Neural crest cell (in vitro differentiated cells): ENCODE measurements at regions not wholly inside any gene's neighbourhood (a gene's known extent, or its start where the extent isn't known, plus 50 kb on each side); places are given as distances from the start of the nearest gene placed in this dataset.
A peak's percentile ranks its signal among the peaks of the same experiment; 100 is the strongest.
"Not testable (repeated sequence)": the region's sequence is repeated elsewhere in the genome, so short reads cannot be mapped to it uniquely, and the experiment has no call there.

ENCODE experiments used
- DNase-seq: peaks from one replicate; pipeline ENCODE4 v3.0.0; 2021; ENCODE audit warnings: low read depth, mixed read lengths, low spot score
- H3K27ac Mint-ChIP-seq: one replicate; pipeline ENCODE4 v1.8.0; 2021; ENCODE audit warnings: mild to moderate bottlenecking, mixed read lengths; ENCODE audit not compliant: unreplicated experiment
- H3K27me3 Mint-ChIP-seq: 2 replicates; pipeline ENCODE4 v1.8.0; 2021; ENCODE audit warnings: low read depth, mild to moderate bottlenecking, mixed read lengths
- H3K36me3 Mint-ChIP-seq: 2 replicates; pipeline ENCODE4 v1.8.0; 2021; ENCODE audit warnings: low read depth, mild to moderate bottlenecking, mixed read lengths
- H3K4me1 Mint-ChIP-seq: 2 replicates; pipeline ENCODE4 v1.8.0; 2021; ENCODE audit warnings: mixed read lengths
- H3K4me3 Mint-ChIP-seq: one replicate; pipeline ENCODE4 v1.8.0; 2021; ENCODE audit warnings: mild to moderate bottlenecking, mixed read lengths
- H3K9me3 Mint-ChIP-seq: 2 replicates; pipeline ENCODE4 v1.8.0; 2021; ENCODE audit warnings: mixed read lengths
- TF ChIP-seq, protein P1 (sequence below): fragments of 200-600 bp; sonication (generic); conservative IDR thresholded peaks from 2 replicates; pipeline ENCODE4 v1.5.0; 2021; ENCODE audit warnings: antibody characterized with exemption, mild to moderate bottlenecking

DNA sequence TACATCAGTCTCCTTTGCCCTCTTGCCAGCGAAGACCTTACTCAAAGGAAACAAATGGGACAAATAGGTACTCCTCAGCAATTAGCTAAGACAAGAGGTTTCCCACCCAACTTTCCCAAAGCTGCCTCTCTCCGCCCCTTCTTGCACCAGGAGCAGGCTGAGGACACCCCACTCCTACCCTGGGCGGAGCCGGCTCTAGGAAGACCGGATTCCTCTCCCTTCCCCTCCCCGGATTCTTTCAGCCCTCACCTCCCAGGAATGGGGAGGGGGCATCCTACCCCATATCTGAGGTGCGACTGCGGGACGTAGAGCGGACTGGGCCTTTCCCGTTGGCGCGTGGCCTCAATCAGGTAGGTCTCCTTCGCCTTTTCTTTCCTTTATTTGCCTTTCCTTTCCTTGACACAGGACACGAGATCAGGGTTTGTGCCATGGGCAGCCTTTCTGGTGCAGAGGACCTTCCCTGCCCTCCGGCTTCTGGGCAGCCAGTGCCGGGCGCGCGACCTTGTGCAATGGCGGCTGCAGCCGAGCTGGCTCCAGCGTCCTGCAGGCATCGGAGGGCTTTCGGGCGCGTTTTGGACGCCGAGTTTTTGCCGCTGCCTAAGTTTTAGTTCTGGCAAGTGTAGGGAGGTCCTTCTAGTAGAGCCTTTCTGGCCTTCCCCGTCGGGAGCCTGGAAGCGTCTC is 279.9 kb downstream of the PLS3 start:
- not testable (repeated sequence) for H3K27me3 Mint-ChIP-seq, H3K36me3 Mint-ChIP-seq, H3K4me3 Mint-ChIP-seq, H3K4me1 Mint-ChIP-seq, H3K27ac Mint-ChIP-seq, DNase-seq, H3K9me3 Mint-ChIP-seq

DNA sequence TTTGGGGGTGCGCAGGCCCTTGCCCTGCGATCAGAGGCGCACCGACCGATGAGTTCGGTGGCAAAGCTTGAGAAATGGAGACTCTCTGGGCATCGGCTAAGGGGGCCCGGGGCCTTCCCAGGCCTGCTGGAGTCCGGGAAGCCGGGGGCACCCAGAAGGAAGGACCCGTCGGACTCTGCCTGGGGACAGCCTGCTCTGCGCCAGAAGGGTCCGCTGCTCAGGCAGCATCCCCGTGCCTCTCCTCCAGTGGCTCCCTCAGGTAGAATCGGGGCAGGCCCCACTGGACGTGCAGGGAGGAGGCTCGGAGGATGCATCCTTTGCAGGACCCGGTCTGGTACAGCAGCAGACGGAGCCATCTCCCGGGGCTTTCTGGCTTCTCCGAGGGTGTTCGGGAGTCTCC is 290.0 kb downstream of the PLS3 start:
- H3K27me3 Mint-ChIP-seq, DNase-seq, H3K36me3 Mint-ChIP-seq, H3K27ac Mint-ChIP-seq, H3K4me1 Mint-ChIP-seq, H3K4me3 Mint-ChIP-seq, H3K9me3 Mint-ChIP-seq: not testable (repeated sequence)

DNA sequence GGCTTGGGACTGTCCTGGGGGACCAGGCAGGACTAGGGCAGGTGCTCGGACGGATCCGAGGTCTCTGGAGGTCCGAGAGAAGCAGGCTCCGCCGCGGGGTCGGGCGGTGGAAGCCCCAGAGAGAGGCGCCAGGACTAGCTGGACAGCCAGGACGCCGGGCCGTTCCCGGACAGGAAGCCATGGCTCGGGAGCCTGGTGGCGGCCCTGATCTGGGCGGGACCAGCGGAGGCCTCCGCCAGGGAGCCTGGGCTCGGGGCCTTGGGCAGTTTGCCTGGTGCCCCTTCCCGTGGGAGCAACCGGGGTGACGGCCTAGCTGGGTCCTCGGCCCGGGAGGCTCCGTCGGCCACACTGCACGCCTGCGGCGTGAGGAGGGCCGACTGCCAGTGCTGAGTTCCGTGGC is 292.3 kb downstream of the PLS3 start:
- not testable (repeated sequence) for H3K36me3 Mint-ChIP-seq, H3K4me3 Mint-ChIP-seq, H3K27me3 Mint-ChIP-seq, H3K4me1 Mint-ChIP-seq, H3K27ac Mint-ChIP-seq, H3K9me3 Mint-ChIP-seq
- DNase-seq = peak; percentile 0

DNA sequence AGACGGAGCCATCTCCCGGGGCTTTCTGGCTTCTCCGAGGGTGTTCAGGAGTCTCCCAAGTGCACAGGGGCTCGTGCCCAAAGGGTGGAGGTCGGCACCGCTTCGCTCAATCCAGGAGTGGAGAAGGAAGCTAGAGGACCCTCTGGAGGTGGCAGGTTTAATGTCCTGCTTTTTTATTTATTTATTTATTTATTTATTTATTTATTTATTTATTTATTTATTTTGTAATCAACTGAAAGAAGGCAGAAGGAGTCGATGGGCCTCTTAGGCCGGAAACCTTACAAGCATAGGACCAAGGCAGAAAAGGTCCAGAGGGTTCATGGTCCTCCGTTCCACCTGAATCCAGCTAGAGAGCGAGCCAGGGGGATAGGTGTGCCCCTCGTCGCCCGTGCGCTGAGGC is 289.4 kb upstream of the AGTR2 start:
- H3K9me3 Mint-ChIP-seq, H3K4me3 Mint-ChIP-seq, DNase-seq, H3K27me3 Mint-ChIP-seq, H3K27ac Mint-ChIP-seq, H3K4me1 Mint-ChIP-seq, H3K36me3 Mint-ChIP-seq: not testable (repeated sequence)

DNA sequence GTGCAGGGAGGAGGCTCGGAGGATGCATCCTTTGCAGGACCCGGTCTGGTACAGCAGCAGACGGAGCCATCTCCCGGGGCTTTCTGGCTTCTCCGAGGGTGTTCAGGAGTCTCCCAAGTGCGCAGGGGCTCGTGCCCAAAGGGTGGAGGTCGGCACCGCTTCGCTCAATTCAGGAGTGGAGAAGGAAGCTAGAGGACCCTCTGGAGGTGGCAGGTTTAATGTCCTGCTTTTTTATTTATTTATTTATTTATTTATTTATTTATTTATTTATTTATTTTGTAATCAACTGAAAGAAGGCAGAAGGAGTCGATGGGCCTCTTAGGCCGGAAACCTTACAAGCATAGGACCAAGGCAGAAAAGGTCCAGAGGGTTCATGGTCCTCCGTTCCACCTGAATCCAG is 286.4 kb upstream of the AGTR2 start:
- H3K4me1 Mint-ChIP-seq, H3K9me3 Mint-ChIP-seq: not testable (repeated sequence)

DNA sequence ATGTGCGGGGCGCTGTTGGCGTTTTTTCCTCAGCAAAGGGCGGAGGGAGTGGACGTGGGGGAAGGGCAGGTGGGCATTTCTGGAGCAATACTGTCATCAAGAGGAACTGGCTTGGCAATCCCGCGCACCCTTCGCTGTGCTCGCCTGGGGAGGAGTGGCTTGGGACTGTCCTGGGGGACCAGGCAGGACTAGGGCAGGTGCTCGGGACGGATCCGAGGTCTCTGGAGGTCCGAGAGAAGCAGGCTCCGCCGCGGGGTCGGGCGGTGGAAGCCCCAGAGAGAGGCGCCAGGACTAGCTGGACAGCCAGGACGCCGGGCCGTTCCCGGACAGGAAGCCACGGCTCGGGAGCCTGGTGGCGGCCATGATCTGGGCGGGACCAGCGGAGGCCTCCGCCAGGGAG is 282.5 kb upstream of the AGTR2 start:
- not testable (repeated sequence) for H3K4me1 Mint-ChIP-seq, H3K4me3 Mint-ChIP-seq, DNase-seq, H3K27ac Mint-ChIP-seq, H3K27me3 Mint-ChIP-seq
- Mint-ChIP-seq H3K36me3 (peaks cover 34% of the 10 kb centered on the region), H3K9me3 (peaks cover 11% of the 10 kb centered on the region)

More for the DNA sequence above, 286.4 kb upstream of the AGTR2 start:
- H3K27ac Mint-ChIP-seq, H3K4me3 Mint-ChIP-seq, H3K27me3 Mint-ChIP-seq, DNase-seq, H3K36me3 Mint-ChIP-seq: not testable (repeated sequence)

DNA sequence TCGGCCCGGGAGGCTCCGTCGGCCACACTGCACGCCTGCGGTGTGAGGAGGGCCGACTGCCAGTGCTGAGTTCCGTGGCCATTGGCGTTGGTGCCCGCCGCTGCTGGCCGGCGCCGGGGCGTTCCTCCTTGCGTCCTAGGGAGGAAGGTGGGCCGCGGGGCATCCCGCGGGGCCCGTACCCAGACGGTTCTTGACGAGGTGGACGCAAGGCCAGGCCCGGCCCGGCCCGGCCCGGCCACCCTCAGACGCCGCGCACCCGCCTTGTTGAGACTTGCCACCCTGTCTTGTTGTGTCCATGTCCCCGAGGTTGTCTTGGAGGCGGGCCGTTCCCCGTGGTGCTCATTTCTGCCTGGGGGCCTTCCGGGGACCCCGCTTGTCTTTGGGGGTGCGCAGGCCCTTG is 282.0 kb upstream of the AGTR2 start:
- Mint-ChIP-seq H3K9me3 (peaks cover 11% of the 10 kb centered on the region), H3K36me3 (peaks cover 35% of the 10 kb centered on the region)
- not testable (repeated sequence) for H3K4me1 Mint-ChIP-seq, H3K27me3 Mint-ChIP-seq, DNase-seq, H3K27ac Mint-ChIP-seq, H3K4me3 Mint-ChIP-seq

DNA sequence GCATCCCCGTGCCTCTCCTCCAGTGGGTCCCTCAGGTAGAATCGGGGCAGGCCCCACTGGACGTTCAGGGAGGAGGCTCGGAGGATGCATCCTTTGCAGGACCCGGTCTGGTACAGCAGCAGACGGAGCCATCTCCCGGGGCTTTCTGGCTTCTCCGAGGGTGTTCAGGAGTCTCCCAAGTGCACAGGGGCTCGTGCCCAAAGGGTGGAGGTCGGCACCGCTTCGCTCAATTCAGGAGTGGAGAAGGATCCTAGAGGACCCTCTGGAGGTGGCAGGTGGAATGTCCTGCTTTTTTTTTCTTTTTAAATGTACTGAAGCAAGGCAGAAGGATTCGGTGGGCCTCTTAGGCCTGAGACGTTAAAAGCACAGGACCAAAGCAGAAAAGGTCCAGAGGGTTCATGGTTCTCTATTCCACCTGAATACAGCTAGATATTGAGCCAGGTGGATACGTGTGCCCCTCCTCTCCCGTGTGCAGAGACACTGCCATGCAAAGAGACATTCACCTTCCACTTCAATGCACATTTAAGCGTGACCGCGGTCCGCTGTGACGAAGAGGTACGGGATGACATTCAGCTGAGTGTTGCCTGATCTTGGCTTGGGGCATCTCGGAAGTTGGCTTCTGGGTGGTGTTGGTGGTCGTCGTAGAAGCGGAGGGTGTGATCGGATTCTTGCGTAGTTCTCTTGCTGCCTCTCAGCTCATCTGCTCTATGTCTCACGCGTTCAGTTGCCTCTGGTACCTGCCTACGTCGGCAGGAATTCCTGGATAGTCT is 281.2 kb upstream of the AGTR2 start:
- Mint-ChIP-seq H3K27ac (no peak overlapping the region), H3K4me1 (no peaks in the 10 kb centered on the region), H3K9me3 (peaks cover 11% of the 10 kb centered on the region), H3K36me3 (peaks cover 35% of the 10 kb centered on the region), H3K4me3 (no peak overlapping the region), H3K27me3 (no peaks in the 10 kb centered on the region)
- TF ChIP-seq, protein P1, sequence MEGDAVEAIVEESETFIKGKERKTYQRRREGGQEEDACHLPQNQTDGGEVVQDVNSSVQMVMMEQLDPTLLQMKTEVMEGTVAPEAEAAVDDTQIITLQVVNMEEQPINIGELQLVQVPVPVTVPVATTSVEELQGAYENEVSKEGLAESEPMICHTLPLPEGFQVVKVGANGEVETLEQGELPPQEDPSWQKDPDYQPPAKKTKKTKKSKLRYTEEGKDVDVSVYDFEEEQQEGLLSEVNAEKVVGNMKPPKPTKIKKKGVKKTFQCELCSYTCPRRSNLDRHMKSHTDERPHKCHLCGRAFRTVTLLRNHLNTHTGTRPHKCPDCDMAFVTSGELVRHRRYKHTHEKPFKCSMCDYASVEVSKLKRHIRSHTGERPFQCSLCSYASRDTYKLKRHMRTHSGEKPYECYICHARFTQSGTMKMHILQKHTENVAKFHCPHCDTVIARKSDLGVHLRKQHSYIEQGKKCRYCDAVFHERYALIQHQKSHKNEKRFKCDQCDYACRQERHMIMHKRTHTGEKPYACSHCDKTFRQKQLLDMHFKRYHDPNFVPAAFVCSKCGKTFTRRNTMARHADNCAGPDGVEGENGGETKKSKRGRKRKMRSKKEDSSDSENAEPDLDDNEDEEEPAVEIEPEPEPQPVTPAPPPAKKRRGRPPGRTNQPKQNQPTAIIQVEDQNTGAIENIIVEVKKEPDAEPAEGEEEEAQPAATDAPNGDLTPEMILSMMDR = no peak
- DNase-seq = no peak

DNA sequence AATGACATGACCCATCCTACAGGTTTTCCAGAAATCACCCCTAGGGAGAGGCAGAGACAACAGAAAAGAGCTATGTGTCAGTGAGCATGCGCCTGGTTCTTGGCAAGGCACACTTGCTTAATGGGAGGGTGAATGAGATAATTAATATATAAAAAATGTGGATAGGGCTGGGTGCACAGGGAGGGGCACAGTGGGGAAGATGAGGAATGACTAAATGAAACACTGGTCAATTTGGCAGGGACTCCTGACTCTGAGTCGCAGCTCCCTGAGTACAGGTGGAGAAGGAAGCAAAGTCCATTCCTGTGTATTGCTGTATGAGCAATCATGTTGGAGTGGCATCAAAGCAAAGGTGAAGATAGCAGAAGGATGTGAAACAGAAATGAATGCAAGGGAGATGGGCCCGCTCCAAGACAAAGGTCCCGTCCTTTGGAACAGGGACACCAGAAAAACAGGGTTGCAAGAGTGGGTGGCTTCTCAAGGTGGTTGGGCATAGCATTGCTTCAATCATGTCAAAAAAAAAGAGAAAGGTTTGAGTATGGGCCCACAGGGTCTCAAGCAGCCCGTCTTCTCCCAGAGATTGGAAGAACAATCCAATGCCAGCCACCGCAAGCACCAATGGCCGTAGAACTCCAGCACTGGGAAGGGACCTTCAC is 278.4 kb upstream of the AGTR2 start:
- H3K4me3 Mint-ChIP-seq = no peak overlapping the region
- H3K4me1 Mint-ChIP-seq = no peaks in the 10 kb centered on the region
- H3K9me3 Mint-ChIP-seq = peaks cover 13% of the 10 kb centered on the region
- peaks cover 41% of the 10 kb centered on the region for H3K36me3 Mint-ChIP-seq
- DNase-seq = no peak
- no peak overlapping the region for H3K27ac Mint-ChIP-seq
- H3K27me3 Mint-ChIP-seq = no peaks in the 10 kb centered on the region
- TF ChIP-seq, protein P1 = no peak
